ENCODE measurements at regions not wholly inside any gene's neighbourhood (a gene's known extent, or its start where the extent isn't known, plus 50 kb on each side); places are given as distances from the start of the nearest gene placed in this dataset.

DNA sequence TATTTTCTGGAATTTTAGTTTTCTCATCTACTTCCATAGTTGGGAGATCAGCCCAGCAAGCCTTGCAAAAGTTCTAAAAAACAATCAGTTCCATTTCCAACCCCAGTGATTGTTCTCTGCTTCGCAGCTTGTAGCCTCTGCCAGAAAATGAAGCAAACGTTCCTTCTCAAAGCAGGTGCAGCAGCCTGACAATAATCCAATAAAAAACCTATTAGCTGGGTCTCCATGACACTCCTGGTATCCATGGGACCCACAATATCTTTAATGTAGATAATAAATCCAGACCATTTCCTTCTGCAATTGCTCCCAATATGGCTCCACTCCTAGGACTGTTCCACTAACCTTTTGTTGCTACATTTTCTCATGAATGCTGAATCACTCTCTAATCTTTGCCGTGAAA is 140.8 kb upstream of the SETBP1 start:
- Histone ChIP-seq H3K4me3 (ENCODE audit: low read depth in 1 of 5, low read length in 5 of 5) (no peak overlapping the region), H3K27ac (ENCODE audit: low read depth, low read length) (no peak overlapping the region), H3K36me3 (ENCODE audit: control insufficient read depth in 5 of 5, insufficient read depth in 5 of 5, low read length in 5 of 5) (no peaks in the 10 kb centered on the region), H3K9me3 (ENCODE audit: control insufficient read depth in 5 of 5, low read length in 5 of 5) (no peaks in the 10 kb centered on the region), H3K9ac (ENCODE audit: low read length in 5 of 5) (no peak overlapping the region), H3K27me3 (ENCODE audit: control insufficient read depth in 5 of 5, insufficient read depth in 4 of 5, low read length in 5 of 5) (no peaks in the 10 kb centered on the region), H3K4me1 (ENCODE audit: control insufficient read depth in 5 of 5, insufficient read depth in 5 of 5, low read length in 5 of 5) (peaks cover 0 to 7% (median 0%) of the 10 kb centered on the region in 5 donors)

DNA sequence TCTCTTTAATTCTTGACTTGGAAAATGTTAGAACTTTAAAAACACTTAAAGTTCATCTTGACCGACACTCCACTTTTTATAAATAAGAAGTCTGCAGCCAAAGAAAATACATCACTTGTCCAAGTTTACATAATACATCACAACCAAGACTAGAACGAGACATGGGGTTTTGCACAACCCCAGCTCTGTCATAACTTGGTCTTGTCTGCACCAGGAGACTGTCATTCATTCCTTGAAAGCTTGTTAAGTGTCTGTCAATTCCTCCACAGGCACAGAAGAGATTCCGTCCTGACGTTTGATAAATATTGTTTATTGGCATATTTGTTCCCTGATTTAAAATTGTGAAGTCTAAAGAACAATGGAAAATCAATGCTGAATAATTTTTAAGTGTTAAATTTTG is 139.5 kb upstream of the SETBP1 start:
- no peak overlapping the region for H3K27ac ChIP-seq (ENCODE audit: low read depth, low read length)
- no peak overlapping the region for H3K9ac ChIP-seq (ENCODE audit: low read length in 5 of 5)
- H3K36me3 ChIP-seq (ENCODE audit: control insufficient read depth in 5 of 5, insufficient read depth in 5 of 5, low read length in 5 of 5), result no peaks in the 10 kb centered on the region
- no peaks in the 10 kb centered on the region for H3K9me3 ChIP-seq (ENCODE audit: control insufficient read depth in 5 of 5, low read length in 5 of 5)
- H3K27me3 ChIP-seq (ENCODE audit: control insufficient read depth in 5 of 5, insufficient read depth in 4 of 5, low read length in 5 of 5), result no peaks in the 10 kb centered on the region
- H3K4me3 ChIP-seq (ENCODE audit: low read depth in 1 of 5, low read length in 5 of 5), result no peak overlapping the region
- peaks cover 0 to 7% (median 0%) of the 10 kb centered on the region in 5 donors for H3K4me1 ChIP-seq (ENCODE audit: control insufficient read depth in 5 of 5, insufficient read depth in 5 of 5, low read length in 5 of 5)

DNA sequence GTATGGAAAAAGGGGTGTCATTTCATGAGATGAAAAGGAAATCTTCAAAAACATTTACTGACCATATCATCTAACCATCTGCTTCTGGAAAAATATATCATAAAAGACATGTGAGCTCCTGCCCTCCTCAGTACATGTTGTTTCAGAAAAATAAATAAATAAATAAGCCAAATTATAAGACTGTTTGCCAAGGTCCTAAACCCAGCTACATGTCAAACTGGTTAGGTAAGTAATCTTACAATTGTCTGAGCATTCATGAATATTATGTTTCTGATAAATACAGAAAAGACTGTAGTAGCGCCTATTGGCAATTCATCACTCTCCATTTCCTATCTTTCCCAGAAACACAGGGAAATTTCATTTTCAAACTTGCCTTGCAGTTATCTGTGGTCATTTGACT is 138.9 kb upstream of the SETBP1 start:
- no peaks in the 10 kb centered on the region for H3K27me3 ChIP-seq (ENCODE audit: control insufficient read depth in 5 of 5, insufficient read depth in 4 of 5, low read length in 5 of 5)

DNA sequence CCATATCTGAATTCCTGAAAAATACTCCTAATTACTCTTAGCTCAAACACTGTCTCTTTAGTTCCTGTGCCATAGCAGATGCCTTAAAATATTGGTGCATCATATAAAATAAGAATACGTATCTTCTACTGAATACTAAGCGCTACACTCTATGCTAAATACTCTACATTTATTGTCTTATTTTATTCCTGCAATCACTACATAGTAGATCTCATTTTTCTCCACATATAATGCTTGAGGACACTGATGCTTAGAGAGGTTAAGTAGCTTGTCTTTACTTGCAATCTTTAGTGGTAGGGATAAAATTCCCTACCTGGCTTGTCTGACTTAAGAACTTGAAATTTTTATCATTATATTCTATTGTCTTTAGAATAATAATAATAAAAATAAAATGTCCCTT is 137.3 kb upstream of the SETBP1 start:
- Histone ChIP-seq H3K4me3 (ENCODE audit: low read depth in 1 of 5, low read length in 5 of 5) (no peak overlapping the region), H3K9me3 (ENCODE audit: control insufficient read depth in 5 of 5, low read length in 5 of 5) (no peaks in the 10 kb centered on the region), H3K27ac (ENCODE audit: low read depth, low read length) (no peak overlapping the region), H3K36me3 (ENCODE audit: control insufficient read depth in 5 of 5, insufficient read depth in 5 of 5, low read length in 5 of 5) (no peaks in the 10 kb centered on the region), H3K9ac (ENCODE audit: low read length in 5 of 5) (no peak overlapping the region), H3K27me3 (ENCODE audit: control insufficient read depth in 5 of 5, insufficient read depth in 4 of 5, low read length in 5 of 5) (no peaks in the 10 kb centered on the region), H3K4me1 (ENCODE audit: control insufficient read depth in 5 of 5, insufficient read depth in 5 of 5, low read length in 5 of 5) (peaks cover 0 to 7% (median 0%) of the 10 kb centered on the region in 5 donors)

More for the DNA sequence above, 138.9 kb upstream of the SETBP1 start:
- Histone ChIP-seq H3K4me3 (ENCODE audit: low read depth in 1 of 5, low read length in 5 of 5) (no peak overlapping the region), H3K36me3 (ENCODE audit: control insufficient read depth in 5 of 5, insufficient read depth in 5 of 5, low read length in 5 of 5) (no peaks in the 10 kb centered on the region), H3K4me1 (ENCODE audit: control insufficient read depth in 5 of 5, insufficient read depth in 5 of 5, low read length in 5 of 5) (peaks cover 0 to 7% (median 0%) of the 10 kb centered on the region in 5 donors), H3K9me3 (ENCODE audit: control insufficient read depth in 5 of 5, low read length in 5 of 5) (no peaks in the 10 kb centered on the region), H3K9ac (ENCODE audit: low read length in 5 of 5) (no peak overlapping the region), H3K27ac (ENCODE audit: low read depth, low read length) (no peak overlapping the region)

DNA sequence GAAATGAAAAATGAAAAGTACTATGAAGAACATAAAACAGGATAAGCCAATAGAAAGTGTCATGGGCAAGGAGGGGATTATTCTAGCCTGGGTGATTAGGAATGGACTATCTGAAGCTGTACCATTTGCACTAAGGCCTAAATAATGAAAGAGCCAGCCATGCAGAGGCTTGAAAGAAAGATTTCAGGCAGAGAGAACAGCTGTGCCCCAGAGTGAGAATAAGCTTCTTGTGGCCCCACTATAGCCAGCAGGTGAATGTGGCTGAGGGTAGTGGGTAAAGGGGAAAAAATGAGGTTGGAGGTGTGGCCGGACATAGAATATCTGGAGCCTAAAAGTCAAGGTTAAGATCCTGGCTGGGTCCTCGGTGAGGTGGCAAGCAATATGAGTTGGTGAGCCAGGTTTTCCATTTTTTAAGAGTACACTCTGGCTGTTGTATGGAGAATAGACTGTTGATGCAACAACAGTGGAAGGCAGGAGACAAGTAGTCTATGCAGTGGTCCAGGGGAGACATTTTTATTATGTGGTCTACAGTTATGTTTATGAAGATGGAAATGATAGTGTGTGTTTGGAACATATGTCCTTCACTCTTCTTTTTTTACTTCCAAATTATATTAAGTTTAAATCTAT is 135.2 kb upstream of the SETBP1 start:
- H3K36me3 ChIP-seq (ENCODE audit: control insufficient read depth in 5 of 5, insufficient read depth in 5 of 5, low read length in 5 of 5), result no peaks in the 10 kb centered on the region
- H3K9me3 ChIP-seq (ENCODE audit: control insufficient read depth in 5 of 5, low read length in 5 of 5), result no peaks in the 10 kb centered on the region
- H3K4me1 ChIP-seq (ENCODE audit: control insufficient read depth in 5 of 5, insufficient read depth in 5 of 5, low read length in 5 of 5), result peaks cover 0 to 7% (median 0%) of the 10 kb centered on the region in 5 donors
- H3K9ac ChIP-seq (ENCODE audit: low read length in 5 of 5), result no peak overlapping the region
- no peak overlapping the region for H3K27ac ChIP-seq (ENCODE audit: low read depth, low read length)
- H3K4me3 ChIP-seq (ENCODE audit: low read depth in 1 of 5, low read length in 5 of 5), result no peak overlapping the region
- no peaks in the 10 kb centered on the region for H3K27me3 ChIP-seq (ENCODE audit: control insufficient read depth in 5 of 5, insufficient read depth in 4 of 5, low read length in 5 of 5)

DNA sequence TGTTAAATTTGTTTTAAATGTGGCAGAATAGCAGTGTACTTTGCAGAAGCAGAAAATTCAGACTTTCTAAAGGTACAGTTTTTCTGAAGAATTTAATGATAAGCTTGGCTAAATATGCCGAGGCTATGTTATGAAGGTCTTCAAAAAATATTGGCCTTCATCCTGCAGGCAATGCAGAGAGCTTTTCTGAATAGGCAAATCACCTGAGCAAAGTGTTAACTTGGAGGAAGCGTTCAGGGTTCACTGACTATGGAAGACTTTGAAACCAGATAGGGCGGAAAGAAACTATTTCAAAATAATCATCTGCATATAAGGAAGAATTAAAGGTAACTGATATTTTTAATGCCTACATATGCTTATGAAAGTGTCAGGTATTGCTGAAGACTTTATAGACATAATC is 133.7 kb upstream of the SETBP1 start:
- Histone ChIP-seq H3K9ac (ENCODE audit: low read length in 5 of 5) (no peak overlapping the region), H3K9me3 (ENCODE audit: control insufficient read depth in 5 of 5, low read length in 5 of 5) (no peaks in the 10 kb centered on the region), H3K4me3 (ENCODE audit: low read depth in 1 of 5, low read length in 5 of 5) (no peak overlapping the region), H3K36me3 (ENCODE audit: control insufficient read depth in 5 of 5, insufficient read depth in 5 of 5, low read length in 5 of 5) (no peaks in the 10 kb centered on the region), H3K4me1 (ENCODE audit: control insufficient read depth in 5 of 5, insufficient read depth in 5 of 5, low read length in 5 of 5) (no peaks in the 10 kb centered on the region), H3K27me3 (ENCODE audit: control insufficient read depth in 5 of 5, insufficient read depth in 4 of 5, low read length in 5 of 5) (no peaks in the 10 kb centered on the region), H3K27ac (ENCODE audit: low read depth, low read length) (no peak overlapping the region)

DNA sequence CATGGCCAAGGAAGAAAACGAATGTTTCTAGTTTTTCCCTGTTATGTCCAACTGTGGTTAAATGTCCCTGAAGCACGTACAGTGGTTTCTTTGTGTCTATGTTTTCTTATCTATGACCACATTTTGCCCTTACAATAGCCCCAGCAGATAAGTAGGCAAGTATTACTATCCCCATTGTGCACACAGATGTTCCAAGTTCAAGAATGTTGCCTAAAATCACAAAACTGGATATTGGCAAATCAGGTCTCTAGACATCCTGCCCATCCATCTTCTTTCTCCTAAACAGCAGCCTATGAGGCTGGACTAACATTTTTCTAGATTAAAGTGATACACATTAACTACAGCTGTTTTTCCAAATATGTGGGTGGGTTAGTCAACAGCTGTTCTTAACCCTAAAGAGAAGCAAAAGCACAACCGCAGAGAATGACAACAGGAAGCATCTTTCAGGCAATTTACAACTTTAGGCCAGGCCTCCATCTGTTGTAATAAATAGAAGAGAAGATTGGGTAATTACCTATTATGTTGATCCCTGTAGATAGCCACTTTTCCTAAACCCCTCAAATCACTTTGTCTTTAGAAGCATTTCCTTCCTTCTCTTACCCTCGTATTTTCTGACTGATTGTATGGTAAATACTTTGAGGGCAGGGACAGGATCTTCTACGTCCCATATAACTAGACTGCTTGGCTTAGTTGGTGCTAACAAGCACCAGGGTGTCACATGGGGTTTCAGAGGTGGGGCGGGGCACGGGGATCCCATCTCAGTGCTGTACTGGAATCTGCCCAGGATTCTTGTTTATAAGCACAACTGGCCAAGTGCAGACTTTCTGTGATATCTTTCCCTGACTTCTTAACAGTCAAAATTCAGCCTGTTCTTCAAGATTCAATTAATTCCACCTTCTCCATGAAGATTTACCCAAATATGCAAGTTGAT is 132.1 kb upstream of the SETBP1 start:
- Histone ChIP-seq H3K9ac (ENCODE audit: low read length in 5 of 5) (no peak overlapping the region), H3K4me1 (ENCODE audit: control insufficient read depth in 5 of 5, insufficient read depth in 5 of 5, low read length in 5 of 5) (no peaks in the 10 kb centered on the region), H3K9me3 (ENCODE audit: control insufficient read depth in 5 of 5, low read length in 5 of 5) (no peaks in the 10 kb centered on the region), H3K27me3 (ENCODE audit: control insufficient read depth in 5 of 5, insufficient read depth in 4 of 5, low read length in 5 of 5) (no peaks in the 10 kb centered on the region), H3K27ac (ENCODE audit: low read depth, low read length) (no peak overlapping the region), H3K4me3 (ENCODE audit: low read depth in 1 of 5, low read length in 5 of 5) (no peak overlapping the region), H3K36me3 (ENCODE audit: control insufficient read depth in 5 of 5, insufficient read depth in 5 of 5, low read length in 5 of 5) (no peaks in the 10 kb centered on the region)

DNA sequence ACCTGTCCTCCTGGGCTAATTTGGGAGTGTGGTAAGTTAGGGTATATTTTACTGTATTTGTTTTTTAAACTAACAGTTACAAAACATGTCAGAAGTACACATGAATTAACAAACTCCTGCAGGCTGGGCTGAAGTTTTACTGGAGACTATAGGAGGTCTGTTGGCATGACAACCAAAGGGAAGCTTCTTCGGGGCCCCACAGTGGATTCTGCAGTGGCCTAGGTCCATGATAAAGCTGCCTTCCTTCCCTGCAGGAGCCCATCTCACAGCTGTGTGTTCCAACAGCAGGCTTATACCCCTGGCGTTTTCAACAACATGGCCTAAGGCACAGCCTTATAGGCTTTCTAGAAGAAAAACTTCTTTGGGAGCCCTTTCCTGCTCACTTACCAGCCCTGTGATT is 128.0 kb upstream of the SETBP1 start:
- Histone ChIP-seq H3K4me1 (ENCODE audit: control insufficient read depth in 5 of 5, insufficient read depth in 5 of 5, low read length in 5 of 5) (no peaks in the 10 kb centered on the region), H3K36me3 (ENCODE audit: control insufficient read depth in 5 of 5, insufficient read depth in 5 of 5, low read length in 5 of 5) (no peaks in the 10 kb centered on the region), H3K4me3 (ENCODE audit: low read depth in 1 of 5, low read length in 5 of 5) (no peak overlapping the region), H3K27me3 (ENCODE audit: control insufficient read depth in 5 of 5, insufficient read depth in 4 of 5, low read length in 5 of 5) (no peaks in the 10 kb centered on the region), H3K9me3 (ENCODE audit: control insufficient read depth in 5 of 5, low read length in 5 of 5) (no peaks in the 10 kb centered on the region), H3K27ac (ENCODE audit: low read depth, low read length) (no peak overlapping the region), H3K9ac (ENCODE audit: low read length in 5 of 5) (no peak overlapping the region)

- Histone ChIP-seq H3K36me3 (ENCODE audit: control insufficient read depth in 5 of 5, insufficient read depth in 5 of 5, low read length in 5 of 5) (no peaks in the 10 kb centered on the region), H3K9ac (ENCODE audit: low read length in 5 of 5) (no peak overlapping the region), H3K27me3 (ENCODE audit: control insufficient read depth in 5 of 5, insufficient read depth in 4 of 5, low read length in 5 of 5) (no peaks in the 10 kb centered on the region), H3K9me3 (ENCODE audit: control insufficient read depth in 5 of 5, low read length in 5 of 5) (no peaks in the 10 kb centered on the region), H3K4me3 (ENCODE audit: low read depth in 1 of 5, low read length in 5 of 5) (no peak overlapping the region), H3K4me1 (ENCODE audit: control insufficient read depth in 5 of 5, insufficient read depth in 5 of 5, low read length in 5 of 5) (no peaks in the 10 kb centered on the region), H3K27ac (ENCODE audit: low read depth, low read length) (no peak overlapping the region)
These were observed 124.4 kb upstream of the SETBP1 start for GRCh38 chr18:44556296-44556695.

- Histone ChIP-seq H3K4me3 (ENCODE audit: low read depth in 1 of 5, low read length in 5 of 5) (no peak overlapping the region), H3K9me3 (ENCODE audit: control insufficient read depth in 5 of 5, low read length in 5 of 5) (no peaks in the 10 kb centered on the region), H3K4me1 (ENCODE audit: control insufficient read depth in 5 of 5, insufficient read depth in 5 of 5, low read length in 5 of 5) (no peaks in the 10 kb centered on the region), H3K36me3 (ENCODE audit: control insufficient read depth in 5 of 5, insufficient read depth in 5 of 5, low read length in 5 of 5) (no peaks in the 10 kb centered on the region), H3K9ac (ENCODE audit: low read length in 5 of 5) (no peak overlapping the region), H3K27me3 (ENCODE audit: control insufficient read depth in 5 of 5, insufficient read depth in 4 of 5, low read length in 5 of 5) (no peaks in the 10 kb centered on the region), H3K27ac (ENCODE audit: low read depth, low read length) (no peak overlapping the region)
These were observed 123.0 kb upstream of the SETBP1 start for GRCh38 chr18:44557616-44558151.

Data from subcutaneous abdominal adipose tissue (tissue), 5 donors.